ENCODE measurements at regions not wholly inside any gene's neighbourhood (a gene's known extent, or its start where the extent isn't known, plus 50 kb on each side); places are given as distances from the start of the nearest gene placed in this dataset.
"Not testable (repeated sequence)": the region's sequence is repeated elsewhere in the genome, so short reads cannot be mapped to it uniquely, and the experiment has no call there.

GRCh38 chr19:29873801-29874575 is 62.2 kb downstream of the CCNE1 start:
- DNase-seq (no peak), ATAC-seq (no peak)
- intact Hi-C loops (cut with DNase I) = loop anchor here (2.0 to 10.0 kb wide), 4 partner anchors 102 to 143 kb away; no protein-coding TSS in a partner anchor

GRCh38 chr19:29875931-29876330 is 64.1 kb downstream of the CCNE1 start:
- no peak for ATAC-seq
- intact Hi-C loops (cut with DNase I) = loop anchor here in 1 of 2 donors (10.0 kb wide), 1 partner anchor 141 kb away; no protein-coding TSS in a partner anchor
- no peak for DNase-seq

GRCh38 chr19:29876414-29876813 is 64.6 kb downstream of the CCNE1 start:
- intact Hi-C loops (cut with DNase I) = loop anchor here in 1 of 2 donors (10.0 kb wide), 1 partner anchor 142 kb away; no protein-coding TSS in a partner anchor
- DNase-seq (no peak), ATAC-seq (no peak)

- ATAC-seq, DNase-seq: not testable (repeated sequence)
- intact Hi-C loops (cut with DNase I) = loop anchor here in 1 of 2 donors (10.0 kb wide), 1 partner anchor 142 kb away; no protein-coding TSS in a partner anchor
Observed at GRCh38 chr19:29876908-29877307, 65.1 kb downstream of the CCNE1 start.

- intact Hi-C loops (cut with DNase I) = loop anchor here in 1 of 2 donors (10.0 kb wide), 1 partner anchor 144 kb away; no protein-coding TSS in a partner anchor
- ATAC-seq = peak; percentile 38 to 52
- no peak for DNase-seq
Observed at GRCh38 chr19:29878973-29879654, 62.9 kb upstream of the URI1 start.

GRCh38 chr19:29879655-29879974 is 62.4 kb upstream of the URI1 start:
- DNase-seq (no peak), ATAC-seq (no peak)
- intact Hi-C loops (cut with DNase I) = loop anchor here in 1 of 2 donors (10.0 kb wide), 1 partner anchor 145 kb away; no protein-coding TSS in a partner anchor

GRCh38 chr19:29880498-29881081 is 61.4 kb upstream of the URI1 start:
- intact Hi-C loops (cut with DNase I) = no loop called here
- no peak for DNase-seq
- ATAC-seq = no peak

- intact Hi-C loops (cut with DNase I) = no loop called here
- ATAC-seq (no peak), DNase-seq (no peak)
Observed at GRCh38 chr19:29881386-29881785, 60.7 kb upstream of the URI1 start.

GRCh38 chr19:29882719-29883105 is 59.3 kb upstream of the URI1 start:
- DNase-seq (no peak), ATAC-seq (no peak)
- intact Hi-C loops (cut with DNase I) = no loop called here

- intact Hi-C loops (cut with DNase I) = no loop called here
- no peak for DNase-seq
- no peak for ATAC-seq
Observed at GRCh38 chr19:29884044-29884443, 58.0 kb upstream of the URI1 start.

- DNase-seq = no peak
- no peak for ATAC-seq
- intact Hi-C loops (cut with DNase I) = no loop called here
Observed at GRCh38 chr19:29884466-29884865, 57.6 kb upstream of the URI1 start.

- intact Hi-C loops (cut with DNase I); DNase-seq; ATAC-seq: not testable (repeated sequence)
Observed at GRCh38 chr19:29886106-29886505, 55.9 kb upstream of the URI1 start.

GRCh38 chr19:29886586-29886985 is 55.5 kb upstream of the URI1 start:
- intact Hi-C loops (cut with DNase I) = no loop called here
- ATAC-seq (no peak), DNase-seq (no peak)

GRCh38 chr19:29887442-29887855 is 54.6 kb upstream of the URI1 start:
- no peak for DNase-seq
- peak in 1 of 2 donors; percentile 38 for ATAC-seq

GRCh38 chr19:29888047-29888446 is 54.0 kb upstream of the URI1 start:
- ATAC-seq; intact Hi-C loops (cut with DNase I); DNase-seq: not testable (repeated sequence)

More at GRCh38 chr19:29887442-29887855, 54.6 kb upstream of the URI1 start:
- intact Hi-C loops (cut with DNase I) = no loop called here

- intact Hi-C loops (cut with DNase I) = no loop called here
- DNase-seq = no peak
- no peak for ATAC-seq
Observed at GRCh38 chr19:29889702-29890101, 52.3 kb upstream of the URI1 start.

GRCh38 chr19:29890392-29890791 is 51.6 kb upstream of the URI1 start:
- no peak for ATAC-seq

More at GRCh38 chr19:29890392-29890791, 51.6 kb upstream of the URI1 start:
- intact Hi-C loops (cut with DNase I) = no loop called here
- DNase-seq = no peak

Data from left cardiac atrium (tissue), 4 donors.